Uterus (tissue), 3 donors: ENCODE measurements at regions not wholly inside any gene's neighbourhood (a gene's known extent, or its start where the extent isn't known, plus 50 kb on each side); places are given as distances from the start of the nearest gene placed in this dataset.

Source experiments
- DNase-seq, 2 donors: peaks; one replicate each; pipeline ENCODE4 v3.0.0-alpha.2; 2019 to 2020
- H3K27ac ChIP-seq, 2 donors: fragments of 200-600 bp; sonication (generic); 1 replicate in 1 of 2; 2 replicates in 1 of 2; pipeline ENCODE4 v1.5.1; 2016 to 2018
- H3K27me3 ChIP-seq, 2 donors: fragments of 200-600 bp; sonication (generic); one replicate each; pipeline ENCODE4 v1.5.1; 2018 to 2019; ENCODE audit warnings: control low read depth in 1 of 2
- H3K36me3 ChIP-seq, 2 donors: fragments of 200-600 bp; sonication (generic); one replicate each; pipeline ENCODE4 v1.5.1; 2019; ENCODE audit warnings: control low read depth in 1 of 2
- H3K4me1 ChIP-seq, 2 donors: fragments of 200-600 bp; sonication (generic); one replicate each; pipeline ENCODE4 v1.5.1; 2018 to 2019; ENCODE audit warnings: control low read depth in 1 of 2
- H3K4me3 ChIP-seq, 2 donors: fragments of 200-600 bp; sonication (generic); 1 replicate in 1 of 2; 2 replicates in 1 of 2; pipeline ENCODE4 v1.5.1; 2018 to 2019; ENCODE audit warnings: mild to moderate bottlenecking in 1 of 2
- H3K9me3 ChIP-seq, 2 donors: fragments of 200-600 bp; sonication (generic); one replicate each; pipeline ENCODE4 v1.5.1; 2019; ENCODE audit warnings: control low read depth in 1 of 2
- POLR2A ChIP-seq, 2 donors: fragments of 450-650 bp; IDR thresholded peaks; one replicate each; pipeline ENCODE4 v1.6.1; 2016; ENCODE audit warnings: antibody characterized with exemption in 2 of 2, mild to moderate bottlenecking in 1 of 2, moderate library complexity in 1 of 2
- intact Hi-C: fragments of 100-400 bp; cut with DNase I; formaldehyde crosslinking; loops from one replicate; pipeline ENCODE4 v1.15.1; 2023; ENCODE audit warnings: low total_unique reads
- TF ChIP-seq, protein P1 (sequence below), 4 experiments: fragments of 200-600 bp in 2 of 4; fragments of 450-650 bp in 2 of 4; sonication (generic) in 2 of 4; IDR thresholded peaks; one replicate each; pipeline ENCODE4 v1.5.1; 2016 to 2019; ENCODE audit warnings: antibody characterized with exemption in 4 of 4, mild to moderate bottlenecking in 2 of 4, moderate library complexity in 1 of 4
- donor health status: DM: yes; HTN: yes; CAD: no.

DNA sequence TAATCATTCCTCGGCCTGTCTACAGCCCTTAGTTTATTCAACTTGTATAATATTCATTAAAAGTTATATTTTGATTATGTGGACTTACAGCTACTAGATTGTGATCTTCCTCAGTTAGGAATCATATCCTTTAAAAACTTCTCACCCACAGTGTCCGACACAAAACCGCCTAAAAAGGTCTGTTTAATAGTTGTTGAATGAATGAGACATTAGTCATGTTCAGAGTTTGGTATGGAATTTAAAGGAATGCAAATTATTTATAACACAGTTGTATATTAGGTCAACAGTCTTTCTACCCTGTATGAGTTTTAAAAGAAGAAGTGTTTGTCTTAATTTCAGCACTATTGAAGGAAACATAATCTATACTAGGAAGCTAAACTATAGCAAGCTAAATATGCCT, 390.0 kb downstream of the ARL4A start:
- DNase-seq, result no peak
- Histone ChIP-seq H3K27ac (no peak overlapping the region), H3K4me3 (no peak overlapping the region), H3K36me3 (no peaks in the 10 kb centered on the region), H3K27me3 (no peaks in the 10 kb centered on the region), H3K4me1 (no peaks in the 10 kb centered on the region), H3K9me3 (no peaks in the 10 kb centered on the region)
- TF ChIP-seq, protein P1, sequence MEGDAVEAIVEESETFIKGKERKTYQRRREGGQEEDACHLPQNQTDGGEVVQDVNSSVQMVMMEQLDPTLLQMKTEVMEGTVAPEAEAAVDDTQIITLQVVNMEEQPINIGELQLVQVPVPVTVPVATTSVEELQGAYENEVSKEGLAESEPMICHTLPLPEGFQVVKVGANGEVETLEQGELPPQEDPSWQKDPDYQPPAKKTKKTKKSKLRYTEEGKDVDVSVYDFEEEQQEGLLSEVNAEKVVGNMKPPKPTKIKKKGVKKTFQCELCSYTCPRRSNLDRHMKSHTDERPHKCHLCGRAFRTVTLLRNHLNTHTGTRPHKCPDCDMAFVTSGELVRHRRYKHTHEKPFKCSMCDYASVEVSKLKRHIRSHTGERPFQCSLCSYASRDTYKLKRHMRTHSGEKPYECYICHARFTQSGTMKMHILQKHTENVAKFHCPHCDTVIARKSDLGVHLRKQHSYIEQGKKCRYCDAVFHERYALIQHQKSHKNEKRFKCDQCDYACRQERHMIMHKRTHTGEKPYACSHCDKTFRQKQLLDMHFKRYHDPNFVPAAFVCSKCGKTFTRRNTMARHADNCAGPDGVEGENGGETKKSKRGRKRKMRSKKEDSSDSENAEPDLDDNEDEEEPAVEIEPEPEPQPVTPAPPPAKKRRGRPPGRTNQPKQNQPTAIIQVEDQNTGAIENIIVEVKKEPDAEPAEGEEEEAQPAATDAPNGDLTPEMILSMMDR (IDR thresholded peaks at IDR 0.05), result no peak
- no peak for TF ChIP-seq POLR2A (IDR thresholded peaks at IDR 0.05)
- intact Hi-C loops, result no loop called here

DNA sequence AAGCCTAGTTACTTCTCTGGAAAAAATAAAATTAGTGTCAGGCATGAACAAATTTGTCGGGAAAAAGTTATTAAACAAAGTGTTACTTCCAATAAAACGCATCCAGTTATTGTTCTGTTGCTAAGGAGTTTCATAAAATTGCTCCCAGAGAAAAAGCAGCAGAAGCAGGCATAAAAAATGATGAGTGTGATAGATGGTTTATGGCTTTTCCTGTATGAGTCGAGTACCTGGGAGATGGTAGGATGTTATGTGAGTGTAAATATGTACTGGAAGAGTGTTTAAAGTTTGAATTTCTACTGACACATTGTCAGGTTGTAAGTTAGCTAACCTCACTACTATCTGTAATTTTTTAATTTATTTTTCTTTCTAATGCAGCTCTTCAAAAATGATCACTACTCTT, 390.7 kb downstream of the ARL4A start:
- H3K27ac ChIP-seq, result no peak overlapping the region
- intact Hi-C loops, result no loop called here
- DNase-seq, result no peak
- no peaks in the 10 kb centered on the region for H3K36me3 ChIP-seq
- no peak overlapping the region for H3K4me3 ChIP-seq
- H3K9me3 ChIP-seq, result no peaks in the 10 kb centered on the region
- H3K4me1 ChIP-seq, result no peaks in the 10 kb centered on the region
- no peaks in the 10 kb centered on the region for H3K27me3 ChIP-seq
- TF ChIP-seq, protein P1 (IDR thresholded peaks at IDR 0.05), result no peak
- no peak for TF ChIP-seq POLR2A (IDR thresholded peaks at IDR 0.05)

DNA sequence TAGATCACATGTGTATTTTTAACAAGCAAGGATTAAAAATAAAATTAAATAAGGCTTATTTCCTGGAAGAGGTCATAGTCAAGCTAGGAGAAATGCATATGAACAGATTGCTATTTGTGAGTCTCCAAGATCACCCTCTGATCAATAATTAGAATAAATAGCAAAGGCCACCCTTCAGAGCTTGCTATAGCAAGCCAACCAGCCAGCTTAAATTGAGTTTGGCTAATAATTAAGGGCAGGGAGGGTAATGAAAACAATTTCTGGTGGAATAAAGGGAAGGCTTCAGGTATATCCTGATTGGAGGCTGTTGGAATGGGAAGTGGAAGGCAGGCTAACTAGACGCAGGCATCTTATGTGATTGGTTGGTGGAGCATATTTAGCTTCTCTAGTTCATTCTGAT, 403.5 kb downstream of the ARL4A start:
- Histone ChIP-seq H3K4me1 (no peaks in the 10 kb centered on the region), H3K9me3 (no peaks in the 10 kb centered on the region), H3K27me3 (no peaks in the 10 kb centered on the region), H3K27ac (no peak overlapping the region), H3K36me3 (no peaks in the 10 kb centered on the region), H3K4me3 (no peak overlapping the region)
- intact Hi-C loops, result no loop called here
- TF ChIP-seq POLR2A (IDR thresholded peaks at IDR 0.05), result no peak
- TF ChIP-seq, protein P1 (IDR thresholded peaks at IDR 0.05), result no peak
- DNase-seq, result no peak

DNA sequence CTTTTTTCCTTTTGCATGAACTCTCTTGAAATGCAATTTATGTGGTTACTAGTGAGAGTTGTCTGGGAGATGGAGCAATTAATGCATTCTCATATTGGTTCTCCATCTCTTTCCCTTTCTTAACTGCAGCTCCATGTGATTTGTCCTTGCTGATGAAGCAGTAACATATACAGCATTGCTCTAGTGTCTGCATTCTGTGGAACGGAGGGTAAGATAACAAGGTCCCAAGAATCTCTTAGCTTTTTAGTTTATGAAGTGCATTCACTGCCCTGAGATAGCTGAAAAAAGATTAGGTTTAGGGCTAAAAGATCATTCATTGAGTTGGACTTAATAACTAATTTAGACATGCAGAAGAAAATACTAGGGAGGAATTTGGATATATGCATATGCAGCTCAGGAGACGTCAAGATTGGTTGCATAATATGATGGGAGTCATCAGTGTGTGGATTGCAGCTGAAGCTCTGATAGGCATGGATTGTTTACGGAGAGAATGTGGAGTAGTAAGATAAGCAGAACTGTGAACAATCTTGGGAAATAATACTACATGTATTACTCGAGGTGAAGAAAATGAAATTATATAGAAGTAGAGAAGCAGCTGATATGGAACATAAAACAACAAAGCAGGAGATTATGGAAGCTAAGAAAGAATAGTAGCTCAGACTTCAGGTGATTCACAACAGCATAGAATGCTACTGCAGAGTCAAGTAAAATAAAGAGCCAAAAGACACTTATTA, 404.7 kb downstream of the ARL4A start:
- Histone ChIP-seq H3K27ac (no peak overlapping the region), H3K9me3 (no peaks in the 10 kb centered on the region), H3K27me3 (no peaks in the 10 kb centered on the region), H3K36me3 (no peaks in the 10 kb centered on the region), H3K4me3 (no peak overlapping the region), H3K4me1 (no peaks in the 10 kb centered on the region)
- no peak for TF ChIP-seq POLR2A (IDR thresholded peaks at IDR 0.05)
- TF ChIP-seq, protein P1 (IDR thresholded peaks at IDR 0.05), result no peak
- no peak for DNase-seq
- intact Hi-C loops, result no loop called here

DNA sequence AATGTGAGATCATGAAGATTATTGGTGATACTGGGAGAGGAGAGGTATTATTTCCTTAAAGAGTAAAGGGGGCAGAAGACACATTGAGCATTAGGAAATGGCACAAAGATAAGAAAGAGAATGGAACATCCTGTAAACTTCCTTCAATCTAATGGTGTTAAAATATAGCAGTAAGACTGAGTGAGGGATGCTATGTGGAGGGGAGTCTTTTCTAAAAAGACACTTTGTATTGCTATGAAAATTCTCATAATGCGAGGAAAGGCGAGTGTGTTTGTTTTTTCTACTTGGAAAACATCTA, 405.2 kb downstream of the ARL4A start:
- no peaks in the 10 kb centered on the region for H3K4me1 ChIP-seq
- H3K27ac ChIP-seq, result no peak overlapping the region
- no peaks in the 10 kb centered on the region for H3K9me3 ChIP-seq
- no peaks in the 10 kb centered on the region for H3K36me3 ChIP-seq
- TF ChIP-seq, protein P1 (IDR thresholded peaks at IDR 0.05), result no peak
- no peak for TF ChIP-seq POLR2A (IDR thresholded peaks at IDR 0.05)
- intact Hi-C loops, result no loop called here
- no peak overlapping the region for H3K4me3 ChIP-seq
- DNase-seq, result no peak
- no peaks in the 10 kb centered on the region for H3K27me3 ChIP-seq
